Prostate gland (tissue), 2 donors: ENCODE measurements at regions not wholly inside any gene's neighbourhood (a gene's known extent, or its start where the extent isn't known, plus 50 kb on each side); places are given as distances from the start of the nearest gene placed in this dataset.

Experiments
- POLR2AphosphoS5 ChIP-seq: sonication (generic); formaldehyde crosslinking; IDR thresholded peaks from one replicate; pipeline ENCODE4 v1.6.1; 2017; ENCODE audit warnings: antibody characterized with exemption
- TF ChIP-seq, protein P1 (sequence below), 4 experiments: fragments of 200-600 bp in 2 of 4; fragments of 450-650 bp in 2 of 4; sonication (generic) in 2 of 4; IDR thresholded peaks; 1 replicate in 3 of 4; 2 replicates in 1 of 4; pipeline ENCODE4 v1.5.1; 2016 to 2019; ENCODE audit warnings: antibody characterized with exemption in 4 of 4, mild to moderate bottlenecking in 2 of 4, moderate library complexity in 2 of 4

DNA sequence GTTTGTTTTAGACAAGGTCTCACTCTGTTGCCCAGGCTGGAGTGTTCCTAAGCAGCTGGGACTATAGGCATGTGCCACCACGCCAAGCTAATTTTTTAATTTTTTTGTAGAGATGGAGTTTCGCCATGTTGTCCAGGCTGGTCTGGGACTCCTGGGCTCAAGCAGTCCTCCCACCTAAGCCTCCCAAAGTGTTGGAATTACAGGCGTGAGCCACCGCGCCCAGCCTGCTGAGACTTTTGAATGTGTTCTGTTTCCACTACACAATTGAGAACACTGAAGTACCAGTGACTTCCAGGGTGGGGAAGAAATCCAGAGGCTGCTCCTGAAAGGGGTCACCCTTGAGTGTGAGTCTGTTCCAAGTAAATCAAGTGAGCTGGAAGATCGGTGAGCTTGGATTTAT lies 81.3 kb upstream of the ARMC2 start:
- TF ChIP-seq, protein P1, sequence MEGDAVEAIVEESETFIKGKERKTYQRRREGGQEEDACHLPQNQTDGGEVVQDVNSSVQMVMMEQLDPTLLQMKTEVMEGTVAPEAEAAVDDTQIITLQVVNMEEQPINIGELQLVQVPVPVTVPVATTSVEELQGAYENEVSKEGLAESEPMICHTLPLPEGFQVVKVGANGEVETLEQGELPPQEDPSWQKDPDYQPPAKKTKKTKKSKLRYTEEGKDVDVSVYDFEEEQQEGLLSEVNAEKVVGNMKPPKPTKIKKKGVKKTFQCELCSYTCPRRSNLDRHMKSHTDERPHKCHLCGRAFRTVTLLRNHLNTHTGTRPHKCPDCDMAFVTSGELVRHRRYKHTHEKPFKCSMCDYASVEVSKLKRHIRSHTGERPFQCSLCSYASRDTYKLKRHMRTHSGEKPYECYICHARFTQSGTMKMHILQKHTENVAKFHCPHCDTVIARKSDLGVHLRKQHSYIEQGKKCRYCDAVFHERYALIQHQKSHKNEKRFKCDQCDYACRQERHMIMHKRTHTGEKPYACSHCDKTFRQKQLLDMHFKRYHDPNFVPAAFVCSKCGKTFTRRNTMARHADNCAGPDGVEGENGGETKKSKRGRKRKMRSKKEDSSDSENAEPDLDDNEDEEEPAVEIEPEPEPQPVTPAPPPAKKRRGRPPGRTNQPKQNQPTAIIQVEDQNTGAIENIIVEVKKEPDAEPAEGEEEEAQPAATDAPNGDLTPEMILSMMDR (IDR thresholded peaks at IDR 0.05), result no peak
- no peak for TF ChIP-seq POLR2AphosphoS5
